ENCODE measurements at regions not wholly inside any gene's neighbourhood (a gene's known extent, or its start where the extent isn't known, plus 50 kb on each side); places are given as distances from the start of the nearest gene placed in this dataset.

DNA sequence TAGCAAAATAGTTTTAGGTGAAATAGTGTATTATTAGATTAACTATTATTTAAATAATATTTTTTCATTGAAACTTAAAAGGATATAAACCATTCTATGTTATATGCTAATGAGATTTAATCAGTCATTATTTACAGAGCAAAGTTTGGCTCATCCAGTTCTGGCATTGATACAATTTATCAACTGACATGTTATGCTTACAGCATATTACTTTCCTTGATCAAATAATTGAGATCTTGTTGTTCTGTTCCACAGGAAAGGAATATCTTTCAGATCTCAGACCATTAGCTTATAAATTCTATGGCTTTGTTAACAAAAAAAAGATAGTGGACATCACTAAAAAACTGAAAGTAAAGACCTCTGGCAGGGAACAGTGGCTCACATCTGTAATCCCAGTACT, 403.0 kb downstream of the ZFHX3 start:
- TF ChIP-seq, protein P1, sequence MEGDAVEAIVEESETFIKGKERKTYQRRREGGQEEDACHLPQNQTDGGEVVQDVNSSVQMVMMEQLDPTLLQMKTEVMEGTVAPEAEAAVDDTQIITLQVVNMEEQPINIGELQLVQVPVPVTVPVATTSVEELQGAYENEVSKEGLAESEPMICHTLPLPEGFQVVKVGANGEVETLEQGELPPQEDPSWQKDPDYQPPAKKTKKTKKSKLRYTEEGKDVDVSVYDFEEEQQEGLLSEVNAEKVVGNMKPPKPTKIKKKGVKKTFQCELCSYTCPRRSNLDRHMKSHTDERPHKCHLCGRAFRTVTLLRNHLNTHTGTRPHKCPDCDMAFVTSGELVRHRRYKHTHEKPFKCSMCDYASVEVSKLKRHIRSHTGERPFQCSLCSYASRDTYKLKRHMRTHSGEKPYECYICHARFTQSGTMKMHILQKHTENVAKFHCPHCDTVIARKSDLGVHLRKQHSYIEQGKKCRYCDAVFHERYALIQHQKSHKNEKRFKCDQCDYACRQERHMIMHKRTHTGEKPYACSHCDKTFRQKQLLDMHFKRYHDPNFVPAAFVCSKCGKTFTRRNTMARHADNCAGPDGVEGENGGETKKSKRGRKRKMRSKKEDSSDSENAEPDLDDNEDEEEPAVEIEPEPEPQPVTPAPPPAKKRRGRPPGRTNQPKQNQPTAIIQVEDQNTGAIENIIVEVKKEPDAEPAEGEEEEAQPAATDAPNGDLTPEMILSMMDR (IDR thresholded peaks at IDR 0.05; ENCODE audit: low read length) = no peak
- no peak for TF ChIP-seq EZH2 (IDR thresholded peaks at IDR 0.05; ENCODE audit: borderline replicate concordance, low read length)

Measured in OCI-LY1 (cell line).